ENCODE measurements at regions not wholly inside any gene's neighbourhood (a gene's known extent, or its start where the extent isn't known, plus 50 kb on each side); places are given as distances from the start of the nearest gene placed in this dataset.

- TF ChIP-seq, protein P1, sequence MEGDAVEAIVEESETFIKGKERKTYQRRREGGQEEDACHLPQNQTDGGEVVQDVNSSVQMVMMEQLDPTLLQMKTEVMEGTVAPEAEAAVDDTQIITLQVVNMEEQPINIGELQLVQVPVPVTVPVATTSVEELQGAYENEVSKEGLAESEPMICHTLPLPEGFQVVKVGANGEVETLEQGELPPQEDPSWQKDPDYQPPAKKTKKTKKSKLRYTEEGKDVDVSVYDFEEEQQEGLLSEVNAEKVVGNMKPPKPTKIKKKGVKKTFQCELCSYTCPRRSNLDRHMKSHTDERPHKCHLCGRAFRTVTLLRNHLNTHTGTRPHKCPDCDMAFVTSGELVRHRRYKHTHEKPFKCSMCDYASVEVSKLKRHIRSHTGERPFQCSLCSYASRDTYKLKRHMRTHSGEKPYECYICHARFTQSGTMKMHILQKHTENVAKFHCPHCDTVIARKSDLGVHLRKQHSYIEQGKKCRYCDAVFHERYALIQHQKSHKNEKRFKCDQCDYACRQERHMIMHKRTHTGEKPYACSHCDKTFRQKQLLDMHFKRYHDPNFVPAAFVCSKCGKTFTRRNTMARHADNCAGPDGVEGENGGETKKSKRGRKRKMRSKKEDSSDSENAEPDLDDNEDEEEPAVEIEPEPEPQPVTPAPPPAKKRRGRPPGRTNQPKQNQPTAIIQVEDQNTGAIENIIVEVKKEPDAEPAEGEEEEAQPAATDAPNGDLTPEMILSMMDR (conservative IDR thresholded peaks at IDR 0.05; ENCODE audit: low read depth, low read length): no peak
- no peak for TF ChIP-seq EZH2 (IDR thresholded peaks at IDR 0.05; ENCODE audit: low read length, unreplicated experiment)
Observed at GRCh38 chr9:91029650-91030361, 228.2 kb downstream of the SYK start.

All from PC-3 (cell line).